HL-60 (cell line): ENCODE measurements at regions not wholly inside any gene's neighbourhood (a gene's known extent, or its start where the extent isn't known, plus 50 kb on each side); places are given as distances from the start of the nearest gene placed in this dataset.

Source experiments
- DNase-seq, 2 experiments: peaks; one replicate each; pipeline ENCODE4 v3.0.0-alpha.2; 2010 to 2020; ENCODE audit warnings: low read depth in 1 of 2, low spot score in 1 of 2
- H3K27ac ChIP-seq: fragments of 250-450 bp; sonication (Bioruptor Pico); replicated peaks from 2 replicates; pipeline ENCODE4 v1.5.1; 2020; ENCODE audit warnings: mild to moderate bottlenecking, moderate library complexity
- H3K27me3 ChIP-seq: fragments of 250-450 bp; sonication (Bioruptor Pico); 2 replicates; pipeline ENCODE4 v1.5.1; 2021; ENCODE audit warnings: mild to moderate bottlenecking, moderate library complexity; ENCODE audit not compliant: insufficient read depth, poor library complexity, severe bottlenecking
- H3K4me3 ChIP-seq: replicated peaks from 2 replicates; pipeline ENCODE4 v1.5.1; 2011; ENCODE audit warnings: mild to moderate bottlenecking, control low read depth, low read length; ENCODE audit not compliant: insufficient read depth
- GABPA ChIP-seq: IDR thresholded peaks from 2 replicates; pipeline ENCODE4 v1.6.1; 2012; ENCODE audit warnings: low read depth
- POLR2AphosphoS5 ChIP-seq: IDR thresholded peaks from 2 replicates; pipeline ENCODE4 v1.6.1; 2012; ENCODE audit warnings: low read depth
- SPI1 ChIP-seq: IDR thresholded peaks from 2 replicates; pipeline ENCODE4 v1.6.1; 2012; ENCODE audit warnings: low read depth, mild to moderate bottlenecking, borderline replicate concordance
- TF ChIP-seq, protein P1 (sequence below): IDR thresholded peaks from one replicate; pipeline ENCODE4 v1.5.1; 2011; ENCODE audit warnings: low read length, control low read depth, inconsistent platforms; ENCODE audit not compliant: insufficient read depth
- TF ChIP-seq, protein P2 (sequence below): IDR thresholded peaks from 2 replicates; pipeline ENCODE4 v1.6.1; 2012; ENCODE audit warnings: low read depth; ENCODE audit not compliant: insufficient replicate concordance

DNA sequence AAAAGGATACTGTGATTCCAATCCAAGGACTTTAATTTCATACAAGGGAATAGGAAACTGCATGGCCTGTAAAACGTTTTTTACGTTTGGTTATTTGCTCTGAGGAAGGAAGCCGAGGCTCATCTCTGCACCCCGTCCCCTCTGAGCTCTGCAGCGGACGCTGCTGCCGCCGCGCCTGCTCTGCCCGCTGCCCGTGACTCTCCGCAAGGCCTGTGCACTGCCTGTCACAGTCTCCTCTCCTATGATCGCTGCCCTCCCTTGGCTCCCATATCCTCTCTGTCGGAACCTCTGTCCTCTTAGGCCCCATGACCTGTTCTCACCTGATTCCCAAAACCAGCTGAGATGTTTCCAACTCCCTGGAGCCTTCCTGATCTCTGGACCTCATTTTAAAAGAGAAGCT lies 320.3 kb upstream of the ZNF32 start:
- no peak for DNase-seq
- H3K27ac ChIP-seq = no peak overlapping the region
- TF ChIP-seq, protein P1, sequence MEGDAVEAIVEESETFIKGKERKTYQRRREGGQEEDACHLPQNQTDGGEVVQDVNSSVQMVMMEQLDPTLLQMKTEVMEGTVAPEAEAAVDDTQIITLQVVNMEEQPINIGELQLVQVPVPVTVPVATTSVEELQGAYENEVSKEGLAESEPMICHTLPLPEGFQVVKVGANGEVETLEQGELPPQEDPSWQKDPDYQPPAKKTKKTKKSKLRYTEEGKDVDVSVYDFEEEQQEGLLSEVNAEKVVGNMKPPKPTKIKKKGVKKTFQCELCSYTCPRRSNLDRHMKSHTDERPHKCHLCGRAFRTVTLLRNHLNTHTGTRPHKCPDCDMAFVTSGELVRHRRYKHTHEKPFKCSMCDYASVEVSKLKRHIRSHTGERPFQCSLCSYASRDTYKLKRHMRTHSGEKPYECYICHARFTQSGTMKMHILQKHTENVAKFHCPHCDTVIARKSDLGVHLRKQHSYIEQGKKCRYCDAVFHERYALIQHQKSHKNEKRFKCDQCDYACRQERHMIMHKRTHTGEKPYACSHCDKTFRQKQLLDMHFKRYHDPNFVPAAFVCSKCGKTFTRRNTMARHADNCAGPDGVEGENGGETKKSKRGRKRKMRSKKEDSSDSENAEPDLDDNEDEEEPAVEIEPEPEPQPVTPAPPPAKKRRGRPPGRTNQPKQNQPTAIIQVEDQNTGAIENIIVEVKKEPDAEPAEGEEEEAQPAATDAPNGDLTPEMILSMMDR = no peak
- TF ChIP-seq, protein P2, sequence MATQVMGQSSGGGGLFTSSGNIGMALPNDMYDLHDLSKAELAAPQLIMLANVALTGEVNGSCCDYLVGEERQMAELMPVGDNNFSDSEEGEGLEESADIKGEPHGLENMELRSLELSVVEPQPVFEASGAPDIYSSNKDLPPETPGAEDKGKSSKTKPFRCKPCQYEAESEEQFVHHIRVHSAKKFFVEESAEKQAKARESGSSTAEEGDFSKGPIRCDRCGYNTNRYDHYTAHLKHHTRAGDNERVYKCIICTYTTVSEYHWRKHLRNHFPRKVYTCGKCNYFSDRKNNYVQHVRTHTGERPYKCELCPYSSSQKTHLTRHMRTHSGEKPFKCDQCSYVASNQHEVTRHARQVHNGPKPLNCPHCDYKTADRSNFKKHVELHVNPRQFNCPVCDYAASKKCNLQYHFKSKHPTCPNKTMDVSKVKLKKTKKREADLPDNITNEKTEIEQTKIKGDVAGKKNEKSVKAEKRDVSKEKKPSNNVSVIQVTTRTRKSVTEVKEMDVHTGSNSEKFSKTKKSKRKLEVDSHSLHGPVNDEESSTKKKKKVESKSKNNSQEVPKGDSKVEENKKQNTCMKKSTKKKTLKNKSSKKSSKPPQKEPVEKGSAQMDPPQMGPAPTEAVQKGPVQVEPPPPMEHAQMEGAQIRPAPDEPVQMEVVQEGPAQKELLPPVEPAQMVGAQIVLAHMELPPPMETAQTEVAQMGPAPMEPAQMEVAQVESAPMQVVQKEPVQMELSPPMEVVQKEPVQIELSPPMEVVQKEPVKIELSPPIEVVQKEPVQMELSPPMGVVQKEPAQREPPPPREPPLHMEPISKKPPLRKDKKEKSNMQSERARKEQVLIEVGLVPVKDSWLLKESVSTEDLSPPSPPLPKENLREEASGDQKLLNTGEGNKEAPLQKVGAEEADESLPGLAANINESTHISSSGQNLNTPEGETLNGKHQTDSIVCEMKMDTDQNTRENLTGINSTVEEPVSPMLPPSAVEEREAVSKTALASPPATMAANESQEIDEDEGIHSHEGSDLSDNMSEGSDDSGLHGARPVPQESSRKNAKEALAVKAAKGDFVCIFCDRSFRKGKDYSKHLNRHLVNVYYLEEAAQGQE = no peak
- TF ChIP-seq POLR2AphosphoS5 (no peak), GABPA (no peak), SPI1 (no peak)
- peaks cover 10% of the 10 kb centered on the region for H3K27me3 ChIP-seq
- no peak overlapping the region for H3K4me3 ChIP-seq

DNA sequence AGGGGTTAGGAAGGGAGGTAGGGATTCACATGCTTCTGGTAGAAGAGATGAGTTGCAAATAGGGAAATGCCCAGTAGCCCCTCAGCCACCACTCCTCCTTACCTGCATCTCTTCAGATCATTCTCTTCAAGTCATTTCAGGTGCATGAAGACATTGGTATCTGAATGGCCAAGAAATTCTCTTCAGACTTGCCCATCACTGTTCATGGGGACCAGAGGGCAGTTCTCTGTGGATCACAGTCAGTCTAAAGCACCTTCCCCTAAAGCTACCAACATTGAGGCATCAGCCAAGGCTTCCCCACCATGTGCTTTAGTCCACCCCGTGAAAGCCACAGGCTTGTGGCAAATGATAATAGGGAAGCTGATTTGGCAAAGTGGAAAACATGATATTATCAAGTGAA lies 319.4 kb upstream of the ZNF32 start:
- no peak for DNase-seq
- H3K27ac ChIP-seq = no peak overlapping the region
- TF ChIP-seq GABPA = no peak
- TF ChIP-seq SPI1 = no peak
- TF ChIP-seq, protein P2 = no peak
- no peak for TF ChIP-seq POLR2AphosphoS5
- TF ChIP-seq, protein P1 = no peak
- H3K4me3 ChIP-seq = no peak overlapping the region
- peaks cover 10% of the 10 kb centered on the region for H3K27me3 ChIP-seq

DNA sequence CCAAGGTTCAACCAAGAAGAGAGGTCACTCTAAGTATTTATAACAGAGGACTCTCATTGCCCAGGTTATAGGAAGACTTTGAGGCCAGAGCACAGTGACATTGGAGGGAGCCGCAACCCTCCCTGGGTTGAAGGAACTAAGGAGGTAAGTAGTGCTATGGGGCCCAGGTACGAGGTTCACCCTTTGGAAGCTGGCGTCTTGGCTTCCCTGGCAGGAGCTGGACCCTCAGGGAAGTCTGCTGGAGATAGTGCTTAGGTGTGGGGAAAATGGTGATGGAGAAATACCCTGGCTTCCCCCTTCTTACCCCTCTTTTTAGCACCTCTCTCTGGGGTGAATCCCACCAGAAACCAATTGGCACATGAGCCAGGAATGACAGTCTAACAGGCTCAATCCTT lies 317.9 kb upstream of the ZNF32 start:
- TF ChIP-seq SPI1 (no peak), POLR2AphosphoS5 (no peak), GABPA (no peak)
- TF ChIP-seq, protein P2 = no peak
- TF ChIP-seq, protein P1 = no peak
- peaks cover 10% of the 10 kb centered on the region for H3K27me3 ChIP-seq

More for the DNA sequence above, 317.9 kb upstream of the ZNF32 start:
- DNase-seq = no peak
- Histone ChIP-seq H3K27ac (no peak overlapping the region), H3K4me3 (no peak overlapping the region)
